ENCODE measurements at regions not wholly inside any gene's neighbourhood (a gene's known extent, or its start where the extent isn't known, plus 50 kb on each side); places are given as distances from the start of the nearest gene placed in this dataset.

- Histone ChIP-seq H3K4me2 (ENCODE audit: low read length) (no peak overlapping the region), H3K9ac (ENCODE audit: low read length) (no peak overlapping the region), H3K79me2 (replicated peaks; ENCODE audit: insufficient read depth, low read length) (no peaks in the 10 kb centered on the region), H2AFZ (ENCODE audit: low read depth, low read length) (no peak overlapping the region), H3K9me3 (ENCODE audit: low read length) (no peaks in the 10 kb centered on the region), H3F3A (ENCODE audit: insufficient read depth, low read length, poor library complexity, severe bottlenecking) (no peaks in the 10 kb centered on the region), H3K36me3 (ENCODE audit: insufficient read depth, low read length) (no peaks in the 10 kb centered on the region), H3K4me3 (ENCODE audit: low read length) (no peak overlapping the region), H3K27ac (ENCODE audit: low read length) (no peak overlapping the region), H3K9me2 (ENCODE audit: insufficient read depth, low read length) (no peaks in the 10 kb centered on the region), H3K27me3 (ENCODE audit: insufficient read depth, low read depth, low read length) (no peaks in the 10 kb centered on the region), H4K20me1 (ENCODE audit: insufficient read depth) (no peaks in the 10 kb centered on the region)
- no peak for TF ChIP-seq POLR2AphosphoS5 (IDR thresholded peaks at IDR 0.05)
- TF ChIP-seq EZH2 (IDR thresholded peaks at IDR 0.05; ENCODE audit: borderline replicate concordance, insufficient read depth, low read length, poor library complexity, severe bottlenecking) = no peak
- TF ChIP-seq RAD21 (conservative IDR thresholded peaks at IDR 0.05) = no peak
- TF ChIP-seq TAF1 (IDR thresholded peaks at IDR 0.05; ENCODE audit: low read depth) = no peak
- no peak for TF ChIP-seq CTCF (IDR thresholded peaks at IDR 0.05; ENCODE audit: poor library complexity, severe bottlenecking)
- TF ChIP-seq EP300 (conservative IDR thresholded peaks at IDR 0.05; ENCODE audit: poor library complexity, severe bottlenecking) = no peak
- TF ChIP-seq MXI1 (conservative IDR thresholded peaks at IDR 0.05; ENCODE audit: poor library complexity, severe bottlenecking) = no peak
- no peak for TF ChIP-seq REST (IDR thresholded peaks at IDR 0.05; ENCODE audit: borderline replicate concordance)
- TF ChIP-seq SMC3 (conservative IDR thresholded peaks at IDR 0.05; ENCODE audit: poor library complexity) = no peak
These were observed 457.1 kb upstream of the ETAA1 start for GRCh38 chr2:66940080-66940479.

- Histone ChIP-seq H2AFZ (ENCODE audit: low read depth, low read length) (no peak overlapping the region), H3F3A (ENCODE audit: insufficient read depth, low read length, poor library complexity, severe bottlenecking) (no peaks in the 10 kb centered on the region), H3K27me3 (ENCODE audit: insufficient read depth, low read depth, low read length) (no peaks in the 10 kb centered on the region), H3K9ac (ENCODE audit: low read length) (no peak overlapping the region), H3K36me3 (ENCODE audit: insufficient read depth, low read length) (no peaks in the 10 kb centered on the region), H3K4me3 (ENCODE audit: low read length) (no peak overlapping the region), H3K4me2 (ENCODE audit: low read length) (no peak overlapping the region), H4K20me1 (ENCODE audit: insufficient read depth) (no peaks in the 10 kb centered on the region), H3K79me2 (replicated peaks; ENCODE audit: insufficient read depth, low read length) (no peaks in the 10 kb centered on the region), H3K9me2 (ENCODE audit: insufficient read depth, low read length) (no peaks in the 10 kb centered on the region), H3K27ac (ENCODE audit: low read length) (no peak overlapping the region), H3K9me3 (ENCODE audit: low read length) (no peaks in the 10 kb centered on the region)
- TF ChIP-seq TAF1 (IDR thresholded peaks at IDR 0.05; ENCODE audit: low read depth) (no peak), REST (IDR thresholded peaks at IDR 0.05; ENCODE audit: borderline replicate concordance) (no peak), RAD21 (conservative IDR thresholded peaks at IDR 0.05) (no peak), POLR2AphosphoS5 (IDR thresholded peaks at IDR 0.05) (no peak), CTCF (IDR thresholded peaks at IDR 0.05; ENCODE audit: poor library complexity, severe bottlenecking) (no peak), EZH2 (IDR thresholded peaks at IDR 0.05; ENCODE audit: borderline replicate concordance, insufficient read depth, low read length, poor library complexity, severe bottlenecking) (no peak), EP300 (conservative IDR thresholded peaks at IDR 0.05; ENCODE audit: poor library complexity, severe bottlenecking) (no peak), MXI1 (conservative IDR thresholded peaks at IDR 0.05; ENCODE audit: poor library complexity, severe bottlenecking) (no peak), SMC3 (conservative IDR thresholded peaks at IDR 0.05; ENCODE audit: poor library complexity) (no peak)
These were observed 448.9 kb upstream of the ETAA1 start for GRCh38 chr2:66948234-66948633.
